Sigmoid colon (tissue), 6 donors: ENCODE measurements at regions not wholly inside any gene's neighbourhood (a gene's known extent, or its start where the extent isn't known, plus 50 kb on each side); places are given as distances from the start of the nearest gene placed in this dataset.
A peak's percentile ranks its signal among the peaks of the same experiment; 100 is the strongest.

Source experiments
- DNase-seq: peaks from one replicate; pipeline ENCODE4 v3.0.0-alpha.2; 2019
- H3K27ac ChIP-seq, 4 donors: fragments of 200-600 bp; sonication (generic); one replicate each; pipeline ENCODE4 v1.5.1; 2016 to 2019; ENCODE audit warnings: mild to moderate bottlenecking in 1 of 4
- H3K27me3 ChIP-seq, 3 donors: fragments of 200-600 bp; sonication (generic); one replicate each; pipeline ENCODE4 v1.5.1; 2019; ENCODE audit warnings: mild to moderate bottlenecking in 1 of 3
- H3K36me3 ChIP-seq, 4 donors: fragments of 200-600 bp; sonication (generic); one replicate each; pipeline ENCODE4 v1.5.1; 2016 to 2019
- H3K4me1 ChIP-seq, 4 donors: fragments of 200-600 bp; sonication (generic); one replicate each; pipeline ENCODE4 v1.5.1; 2017 to 2019
- H3K4me3 ChIP-seq, 4 donors: fragments of 200-600 bp; sonication (generic); one replicate each; pipeline ENCODE4 v1.5.1; 2017 to 2019; ENCODE audit warnings: mild to moderate bottlenecking in 2 of 4, moderate library complexity in 1 of 4
- H3K9me3 ChIP-seq, 4 donors: fragments of 200-600 bp in 3 of 4; sonication (generic) in 3 of 4; one replicate each; pipeline versions ENCODE4 v1.5.1 to v1.6.1; 2013 to 2019
- CTCF ChIP-seq, 4 experiments: fragments of 450-650 bp in 3 of 4; fragments of 200-600 bp in 1 of 4; IDR thresholded peaks; one replicate each; pipeline ENCODE4 v1.5.1; 2016 to 2019; ENCODE audit warnings: antibody characterized with exemption in 4 of 4, mild to moderate bottlenecking in 3 of 4, moderate library complexity in 2 of 4
- EP300 ChIP-seq, 4 donors: sonication (generic); formaldehyde crosslinking; IDR thresholded peaks; one replicate each; pipeline ENCODE4 v1.6.1; 2017; ENCODE audit warnings: antibody characterized with exemption in 4 of 4
- POLR2A ChIP-seq, 2 donors: fragments of 450-650 bp; IDR thresholded peaks; one replicate each; pipeline ENCODE4 v1.6.1; 2016; ENCODE audit warnings: antibody characterized with exemption in 2 of 2, mild to moderate bottlenecking in 2 of 2, moderate library complexity in 2 of 2
- POLR2AphosphoS5 ChIP-seq, 4 donors: sonication (generic); formaldehyde crosslinking; IDR thresholded peaks; one replicate each; pipeline ENCODE4 v1.6.1; 2017; ENCODE audit warnings: antibody characterized with exemption in 4 of 4
- WGBS, 2 donors: extraction: QIAGEN DNeasy Blood & Tissue Kit; methylation state at CpG; one replicate each; pipeline ENCODE4 v1.1.7; 2013; 5-methylcytosine and 5-hydroxymethylcytosine counted together
- intact Hi-C: fragments of 100-400 bp; cut with DNase I; formaldehyde crosslinking; loops from one replicate; pipeline ENCODE4 v1.15.1; 2023
- donor health status: healthy with polysubstance abuse.
- donor health status: healthy.

DNA sequence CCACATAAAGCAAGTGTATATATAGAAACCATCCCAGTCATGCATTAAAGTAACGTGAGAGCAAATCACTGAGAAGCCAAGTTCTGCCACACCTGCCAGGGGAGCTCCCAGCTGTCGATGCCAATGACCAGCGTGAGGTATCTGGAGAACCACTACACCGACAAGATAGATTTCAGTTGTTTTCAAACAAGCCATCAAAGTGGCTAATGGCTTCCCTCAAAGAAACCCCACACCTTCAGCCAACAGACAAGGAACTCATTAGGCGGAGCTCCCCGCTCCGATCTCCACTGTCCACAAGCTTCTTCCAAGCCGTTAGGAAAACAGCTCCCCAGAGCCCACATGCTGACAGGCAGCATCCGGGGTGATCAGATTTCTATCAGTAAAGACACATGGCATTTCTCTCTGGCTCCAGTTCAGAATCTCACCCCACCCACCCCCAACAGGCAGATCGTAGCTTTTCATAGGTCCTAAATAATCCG is 54.2 kb upstream of the SPATA12 start:
- intact Hi-C loops: loop anchor here (5.0 kb wide), 1 partner anchor 156 kb away; no protein-coding TSS in a partner anchor
- peak overlapping the region; percentile 79 to 92 (median 88) for H3K27ac ChIP-seq
- TF ChIP-seq POLR2A (IDR thresholded peaks at IDR 0.05) (no peak), EP300 (IDR thresholded peaks at IDR 0.05) (no peak), CTCF (IDR thresholded peaks at IDR 0.05) (no peak), POLR2AphosphoS5 (IDR thresholded peaks at IDR 0.05) (no peak)
- no peak for DNase-seq
- no peak overlapping the region for H3K4me3 ChIP-seq
- H3K27me3 ChIP-seq: no peaks in the 10 kb centered on the region
- no peaks in the 10 kb centered on the region for H3K9me3 ChIP-seq
- H3K4me1 ChIP-seq: peaks cover 0 to 78% (median 71%) of the 10 kb centered on the region in 4 donors
- WGBS, 2 donors: 91 to 94% methylated on average over 11 of the region's 11 CpGs
- H3K36me3 ChIP-seq: no peaks in the 10 kb centered on the region

GRCh38 chr3:57004229-57004628 is 56.2 kb upstream of the SPATA12 start:
- H3K4me1 ChIP-seq: peaks cover 0 to 66% (median 58%) of the 10 kb centered on the region in 4 donors
- DNase-seq: no peak
- H3K27me3 ChIP-seq: no peaks in the 10 kb centered on the region
- intact Hi-C loops: no loop called here
- TF ChIP-seq CTCF (IDR thresholded peaks at IDR 0.05) (no peak), POLR2A (IDR thresholded peaks at IDR 0.05) (no peak), EP300 (IDR thresholded peaks at IDR 0.05) (no peak), POLR2AphosphoS5 (IDR thresholded peaks at IDR 0.05) (no peak)
- H3K36me3 ChIP-seq: no peaks in the 10 kb centered on the region
- WGBS, 2 donors: 71 to 82% methylated on average over 6 of the region's 6 CpGs
- peak overlapping the region in 3 of 4 donors; percentile 5 to 92 (median 25) for H3K27ac ChIP-seq
- no peak overlapping the region for H3K4me3 ChIP-seq
- H3K9me3 ChIP-seq: no peaks in the 10 kb centered on the region

DNA sequence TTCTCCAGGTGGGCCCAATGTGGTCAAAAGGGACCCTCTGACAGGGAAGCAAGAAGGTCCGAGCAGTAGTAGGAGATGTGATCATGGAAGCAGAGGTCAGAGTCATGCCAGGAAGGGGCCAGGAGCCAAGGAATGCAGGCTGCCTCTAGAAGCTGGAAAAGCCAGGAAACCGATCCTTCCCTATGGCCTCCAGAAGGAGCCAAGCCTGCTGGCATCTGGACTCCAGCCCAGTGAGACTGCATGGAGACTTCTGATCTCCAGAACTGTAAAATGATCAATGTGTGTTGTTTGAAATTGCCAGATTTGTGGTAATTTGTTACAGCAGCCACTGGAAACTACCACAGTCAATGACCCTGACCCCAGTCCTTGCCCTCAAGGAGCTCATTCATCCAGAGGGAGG is 56.8 kb upstream of the SPATA12 start:
- peaks cover 0 to 66% (median 58%) of the 10 kb centered on the region in 4 donors for H3K4me1 ChIP-seq
- H3K36me3 ChIP-seq: no peaks in the 10 kb centered on the region
- peak overlapping the region in 3 of 4 donors; percentile 5 to 92 (median 25) for H3K27ac ChIP-seq
- intact Hi-C loops: no loop called here
- H3K9me3 ChIP-seq: no peaks in the 10 kb centered on the region
- no peak overlapping the region for H3K4me3 ChIP-seq
- DNase-seq: no peak
- TF ChIP-seq CTCF (IDR thresholded peaks at IDR 0.05): no peak
- no peak for TF ChIP-seq POLR2AphosphoS5 (IDR thresholded peaks at IDR 0.05)
- TF ChIP-seq POLR2A (IDR thresholded peaks at IDR 0.05): no peak
- no peak for TF ChIP-seq EP300 (IDR thresholded peaks at IDR 0.05)
- WGBS, 2 donors: 88 to 93% methylated on average over 2 of the region's 2 CpGs
- H3K27me3 ChIP-seq: no peaks in the 10 kb centered on the region

- DNase-seq: no peak
- peaks cover 0 to 66% (median 54%) of the 10 kb centered on the region in 4 donors for H3K4me1 ChIP-seq
- TF ChIP-seq POLR2A (IDR thresholded peaks at IDR 0.05) (no peak), CTCF (IDR thresholded peaks at IDR 0.05) (no peak), EP300 (IDR thresholded peaks at IDR 0.05) (no peak), POLR2AphosphoS5 (IDR thresholded peaks at IDR 0.05) (no peak)
- H3K27ac ChIP-seq: no peak overlapping the region
- intact Hi-C loops: no loop called here
- H3K27me3 ChIP-seq: no peaks in the 10 kb centered on the region
- no peaks in the 10 kb centered on the region for H3K9me3 ChIP-seq
- no peak overlapping the region for H3K4me3 ChIP-seq
- WGBS, 2 donors: 89 to 92% methylated on average over 5 of the region's 5 CpGs
- H3K36me3 ChIP-seq: no peaks in the 10 kb centered on the region
These were observed 59.1 kb upstream of the SPATA12 start for GRCh38 chr3:57001356-57001755.

DNA sequence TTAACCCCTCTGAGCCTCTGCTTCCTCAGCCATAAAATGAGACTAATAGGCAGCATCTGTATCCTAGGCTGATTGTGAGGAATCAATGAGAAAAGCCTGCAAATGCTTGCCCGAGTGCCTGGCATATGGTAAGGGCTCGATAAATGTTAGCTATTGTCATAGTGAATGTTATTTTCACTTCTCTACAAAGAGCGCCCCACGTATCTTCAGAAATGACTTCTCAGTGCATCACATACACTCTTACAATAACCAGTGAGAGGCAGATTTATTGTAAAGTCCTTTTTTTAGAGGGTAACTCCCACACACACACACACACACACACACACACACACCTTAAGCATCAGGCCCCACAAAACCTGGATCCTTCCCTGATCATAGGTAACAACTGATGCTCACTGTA is 60.5 kb upstream of the SPATA12 start:
- Histone ChIP-seq H3K4me3 (no peak overlapping the region), H3K36me3 (no peaks in the 10 kb centered on the region), H3K27me3 (no peaks in the 10 kb centered on the region), H3K9me3 (no peaks in the 10 kb centered on the region), H3K27ac (peak overlapping the region in 3 of 4 donors; percentile 34 to 78 (median 74)), H3K4me1 (peaks cover 0 to 61% (median 42%) of the 10 kb centered on the region in 4 donors)
- intact Hi-C loops: no loop called here
- DNase-seq: no peak
- TF ChIP-seq EP300 (IDR thresholded peaks at IDR 0.05): no peak
- no peak for TF ChIP-seq CTCF (IDR thresholded peaks at IDR 0.05)
- TF ChIP-seq POLR2A (IDR thresholded peaks at IDR 0.05): no peak
- TF ChIP-seq POLR2AphosphoS5 (IDR thresholded peaks at IDR 0.05): no peak
- WGBS, 2 donors: 91 to 94% methylated on average over 4 of the region's 4 CpGs
